Cardiac muscle cell (in vitro differentiated cells and primary cell): ENCODE measurements at regions not wholly inside any gene's neighbourhood (a gene's known extent, or its start where the extent isn't known, plus 50 kb on each side); places are given as distances from the start of the nearest gene placed in this dataset.

ENCODE experiments used
- DNase-seq, 2 donors: peaks; one replicate each; pipeline versions ENCODE4 v3.0.0 to v3.0.0-alpha.2; 2010 to 2017; ENCODE audit warnings: low read depth in 1 of 2, low spot score in 1 of 2
- H3K27ac ChIP-seq: fragments of 200-600 bp; sonication (generic); 2 replicates; pipeline ENCODE4 v1.5.1; 2016
- H3K27me3 ChIP-seq: fragments of 200-600 bp; sonication (generic); 2 replicates; pipeline ENCODE4 v1.6.0; 2016; ENCODE audit warnings: control low read depth
- H3K36me3 ChIP-seq: fragments of 200-600 bp; sonication (generic); 2 replicates; pipeline ENCODE4 v1.5.1; 2016; ENCODE audit warnings: control low read depth
- H3K4me1 ChIP-seq: fragments of 200-600 bp; sonication (generic); 2 replicates; pipeline ENCODE4 v1.8.1; 2017; ENCODE audit warnings: low read depth, mild to moderate bottlenecking, mixed run types
- H3K4me3 ChIP-seq: fragments of 200-600 bp; sonication (generic); 2 replicates; pipeline ENCODE4 v1.5.1; 2016; ENCODE audit warnings: mild to moderate bottlenecking
- H3K9me3 ChIP-seq: fragments of 200-600 bp; sonication (generic); 2 replicates; pipeline ENCODE4 v1.5.1; 2017; ENCODE audit warnings: low read depth, mild to moderate bottlenecking, control low read depth
- CTCF ChIP-seq: IDR thresholded peaks from 2 replicates; pipeline ENCODE4 v1.5.1; 2012; ENCODE audit warnings: low read depth, mild to moderate bottlenecking, low read length

- Histone ChIP-seq H3K4me1 (peaks cover 35% of the 10 kb centered on the region), H3K9me3 (no peaks in the 10 kb centered on the region), H3K27ac (no peak overlapping the region), H3K27me3 (no peaks in the 10 kb centered on the region), H3K36me3 (no peaks in the 10 kb centered on the region), H3K4me3 (no peak overlapping the region)
- TF ChIP-seq CTCF, result no peak
- peak in 1 of 2 donors; percentile 23 for DNase-seq
Observed at GRCh38 chr4:181293014-181293413, 950.2 kb upstream of the TENM3 start.

- Histone ChIP-seq H3K4me1 (peaks cover 35% of the 10 kb centered on the region), H3K4me3 (no peak overlapping the region), H3K27ac (no peak overlapping the region), H3K9me3 (no peaks in the 10 kb centered on the region), H3K36me3 (no peaks in the 10 kb centered on the region), H3K27me3 (no peaks in the 10 kb centered on the region)
- peak in 1 of 2 donors; percentile 14 for DNase-seq
- TF ChIP-seq CTCF, result no peak
Observed at GRCh38 chr4:181293541-181293940, 949.7 kb upstream of the TENM3 start.

- no peaks in the 10 kb centered on the region for H3K9me3 ChIP-seq
- no peaks in the 10 kb centered on the region for H3K36me3 ChIP-seq
- H3K4me3 ChIP-seq, result no peak overlapping the region
- no peak for DNase-seq
- H3K27me3 ChIP-seq, result no peaks in the 10 kb centered on the region
- no peak overlapping the region for H3K27ac ChIP-seq
- peaks cover 29% of the 10 kb centered on the region for H3K4me1 ChIP-seq
- TF ChIP-seq CTCF, result no peak
Observed at GRCh38 chr4:181294421-181294820, 948.8 kb upstream of the TENM3 start.

GRCh38 chr4:181301735-181302710, 941.2 kb upstream of the TENM3 start:
- DNase-seq, result peak; percentile 14 to 66
- Histone ChIP-seq H3K36me3 (no peaks in the 10 kb centered on the region), H3K4me3 (no peak overlapping the region), H3K27ac (no peak overlapping the region), H3K27me3 (no peaks in the 10 kb centered on the region), H3K4me1 (no peaks in the 10 kb centered on the region), H3K9me3 (no peaks in the 10 kb centered on the region)
- peak; percentile 29 for TF ChIP-seq CTCF

- no peaks in the 10 kb centered on the region for H3K27me3 ChIP-seq
- no peak overlapping the region for H3K4me3 ChIP-seq
- H3K9me3 ChIP-seq, result no peaks in the 10 kb centered on the region
- TF ChIP-seq CTCF, result no peak
- DNase-seq, result no peak
- H3K4me1 ChIP-seq, result peaks cover 15% of the 10 kb centered on the region
- no peaks in the 10 kb centered on the region for H3K36me3 ChIP-seq
- H3K27ac ChIP-seq, result no peak overlapping the region
Observed at GRCh38 chr4:181307824-181308223, 935.4 kb upstream of the TENM3 start.
